ENCODE measurements at regions not wholly inside any gene's neighbourhood (a gene's known extent, or its start where the extent isn't known, plus 50 kb on each side); places are given as distances from the start of the nearest gene placed in this dataset.

- no peak for TF ChIP-seq IRF3 (IDR thresholded peaks at IDR 0.05)
- TF ChIP-seq SREBF2 (IDR thresholded peaks at IDR 0.05; ENCODE audit: low read length), result no peak
- no peak for TF ChIP-seq SRF (IDR thresholded peaks at IDR 0.05; ENCODE audit: low read depth in 2 of 2, low read length in 2 of 2)
- TF ChIP-seq TARDBP (IDR thresholded peaks at IDR 0.05; ENCODE audit: borderline replicate concordance), result no peak
- no peak for TF ChIP-seq TCF12 (IDR thresholded peaks at IDR 0.05; ENCODE audit: low read depth, low read length)
- TF ChIP-seq GATAD2B (conservative IDR thresholded peaks at IDR 0.05; ENCODE audit: low read depth), result no peak
- no peak for TF ChIP-seq MYB (IDR thresholded peaks at IDR 0.05; ENCODE audit: borderline replicate concordance, low read depth, low read length)
- no peak for TF ChIP-seq MXI1 (IDR thresholded peaks at IDR 0.05; ENCODE audit: low read depth, low read length)
- no peak for TF ChIP-seq ZBTB4 (CRISPR knock-in tag; IDR thresholded peaks at IDR 0.05)
Measured at GRCh38 chr15:93500155-93500554, 411.1 kb upstream of the RGMA start (continued).

- no TSS peak for BruUV-seq (replicated peaks)
- no peak overlapping the region for H3K4me3 ChIP-seq
- no peaks in the 10 kb centered on the region for H3K27me3 ChIP-seq (replicated peaks in 1 of 2; ENCODE audit: control insufficient read depth in 2 of 2, insufficient read depth in 2 of 2, low read length in 1 of 2)
- ATAC-seq (no peak), FAIRE-seq (no peak), DNase-seq (ENCODE audit: low read depth, low spot score) (no peak)
- RAD21 ChIA-PET (ENCODE audit: unreplicated experiment), result no interaction called here
- 25% methylated on average over 2 of the region's 2 CpGs for WGBS (ENCODE audit: insufficient coverage, insufficient replicate concordance, low lambda C conversion rate, missing lambda C conversion rate)
- H3K36me3 ChIP-seq (ENCODE audit: control insufficient read depth in 2 of 2, insufficient read depth in 2 of 2, low read length in 1 of 2), result no peaks in the 10 kb centered on the region
- no peak overlapping the region for H3K4me2 ChIP-seq (ENCODE audit: control insufficient read depth, insufficient read depth)
- no peak overlapping the region for H3K27ac ChIP-seq (ENCODE audit: control insufficient read depth, insufficient read depth)
- H2AFZ ChIP-seq (ENCODE audit: control insufficient read depth, low read depth, low read length), result no peak overlapping the region
- no peaks in the 10 kb centered on the region for H4K20me1 ChIP-seq (ENCODE audit: control insufficient read depth, insufficient read depth)
- CTCF ChIA-PET, result no interaction called here
- in situ Hi-C loops (cut with MboI) (no loop called here), intact Hi-C loops (cut with micrococcal nuclease; ENCODE audit: unreplicated experiment) (no loop called here)
- SMC1A ChIA-PET (ENCODE audit: uncharacterized antibody, unreplicated experiment), result no interaction called here
- H3K9ac ChIP-seq (ENCODE audit: control insufficient read depth, insufficient read depth, low read length), result no peak overlapping the region
- H3K4me1 ChIP-seq (ENCODE audit: control insufficient read depth, insufficient read depth, low read length), result no peaks in the 10 kb centered on the region
- no peaks in the 10 kb centered on the region for H3K79me2 ChIP-seq (ENCODE audit: control insufficient read depth, insufficient read depth, low read length)
- POLR2A ChIA-PET, result no interaction called here
- no peaks in the 10 kb centered on the region for H3K9me3 ChIP-seq (replicated peaks; ENCODE audit: control insufficient read depth, insufficient read depth, low read length)
- no peak for TF ChIP-seq E2F8 (IDR thresholded peaks at IDR 0.05; ENCODE audit: low read depth, partially characterized antibody)
- TF ChIP-seq IRF3 (IDR thresholded peaks at IDR 0.05), result no peak
- no peak for TF ChIP-seq CEBPB (IDR thresholded peaks at IDR 0.05; ENCODE audit: borderline replicate concordance in 1 of 2, low read depth in 2 of 2, low read length in 2 of 2)
- no peak for TF ChIP-seq USF1 (IDR thresholded peaks at IDR 0.05; ENCODE audit: borderline replicate concordance, extremely low read length, insufficient read depth, low read depth, low read length)
- no peak for TF ChIP-seq SP1 (IDR thresholded peaks at IDR 0.05; ENCODE audit: low read depth, low read length)
Measured at GRCh38 chr15:93497291-93497690, 408.3 kb upstream of the RGMA start.

All from GM12878 (cell line).